LNCAP (cell line): ENCODE measurements at regions not wholly inside any gene's neighbourhood (a gene's known extent, or its start where the extent isn't known, plus 50 kb on each side); places are given as distances from the start of the nearest gene placed in this dataset.

ENCODE experiments used
- CTCF ChIP-seq: fragments of 450-650 bp; IDR thresholded peaks from 2 replicates; pipeline ENCODE4 v1.5.1; 2017; ENCODE audit warnings: mild to moderate bottlenecking

GRCh38 chr5:133730346-133730745 is 118.0 kb upstream of the FSTL4 start:
- TF ChIP-seq CTCF, result no peak

- no peak for TF ChIP-seq CTCF
Measured at GRCh38 chr5:133729800-133730199, 117.5 kb upstream of the FSTL4 start.

- TF ChIP-seq CTCF, result no peak
Measured at GRCh38 chr5:133728475-133728874, 116.1 kb upstream of the FSTL4 start.

GRCh38 chr5:133727636-133728035 is 115.3 kb upstream of the FSTL4 start:
- TF ChIP-seq CTCF, result no peak

- no peak for TF ChIP-seq CTCF
Measured at GRCh38 chr5:133723651-133724366, 111.5 kb upstream of the FSTL4 start.

- no peak for TF ChIP-seq CTCF
Measured at GRCh38 chr5:133723126-133723525, 110.8 kb upstream of the FSTL4 start.

GRCh38 chr5:133721365-133721764 is 109.0 kb upstream of the FSTL4 start:
- TF ChIP-seq CTCF, result no peak

GRCh38 chr5:133718457-133718856 is 106.1 kb upstream of the FSTL4 start:
- TF ChIP-seq CTCF, result no peak
